ENCODE measurements at regions not wholly inside any gene's neighbourhood (a gene's known extent, or its start where the extent isn't known, plus 50 kb on each side); places are given as distances from the start of the nearest gene placed in this dataset.

- TF ChIP-seq, protein P1, sequence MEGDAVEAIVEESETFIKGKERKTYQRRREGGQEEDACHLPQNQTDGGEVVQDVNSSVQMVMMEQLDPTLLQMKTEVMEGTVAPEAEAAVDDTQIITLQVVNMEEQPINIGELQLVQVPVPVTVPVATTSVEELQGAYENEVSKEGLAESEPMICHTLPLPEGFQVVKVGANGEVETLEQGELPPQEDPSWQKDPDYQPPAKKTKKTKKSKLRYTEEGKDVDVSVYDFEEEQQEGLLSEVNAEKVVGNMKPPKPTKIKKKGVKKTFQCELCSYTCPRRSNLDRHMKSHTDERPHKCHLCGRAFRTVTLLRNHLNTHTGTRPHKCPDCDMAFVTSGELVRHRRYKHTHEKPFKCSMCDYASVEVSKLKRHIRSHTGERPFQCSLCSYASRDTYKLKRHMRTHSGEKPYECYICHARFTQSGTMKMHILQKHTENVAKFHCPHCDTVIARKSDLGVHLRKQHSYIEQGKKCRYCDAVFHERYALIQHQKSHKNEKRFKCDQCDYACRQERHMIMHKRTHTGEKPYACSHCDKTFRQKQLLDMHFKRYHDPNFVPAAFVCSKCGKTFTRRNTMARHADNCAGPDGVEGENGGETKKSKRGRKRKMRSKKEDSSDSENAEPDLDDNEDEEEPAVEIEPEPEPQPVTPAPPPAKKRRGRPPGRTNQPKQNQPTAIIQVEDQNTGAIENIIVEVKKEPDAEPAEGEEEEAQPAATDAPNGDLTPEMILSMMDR (IDR thresholded peaks at IDR 0.05; ENCODE audit: insufficient read depth, low read length, severe bottlenecking): no peak
- Histone ChIP-seq H3K4me3 (ENCODE audit: low read depth, low read length) (no peak overlapping the region), H3K27me3 (ENCODE audit: control insufficient read depth, insufficient read depth, low read length) (no peaks in the 10 kb centered on the region), H3K36me3 (ENCODE audit: control insufficient read depth, insufficient read depth, low read length) (no peaks in the 10 kb centered on the region)
- DNase-seq (ENCODE audit: low read depth): no peak
- no peak for FAIRE-seq
Measured at GRCh38 chr10:130708465-130709070, 572.4 kb downstream of the GLRX3 start.

DNA sequence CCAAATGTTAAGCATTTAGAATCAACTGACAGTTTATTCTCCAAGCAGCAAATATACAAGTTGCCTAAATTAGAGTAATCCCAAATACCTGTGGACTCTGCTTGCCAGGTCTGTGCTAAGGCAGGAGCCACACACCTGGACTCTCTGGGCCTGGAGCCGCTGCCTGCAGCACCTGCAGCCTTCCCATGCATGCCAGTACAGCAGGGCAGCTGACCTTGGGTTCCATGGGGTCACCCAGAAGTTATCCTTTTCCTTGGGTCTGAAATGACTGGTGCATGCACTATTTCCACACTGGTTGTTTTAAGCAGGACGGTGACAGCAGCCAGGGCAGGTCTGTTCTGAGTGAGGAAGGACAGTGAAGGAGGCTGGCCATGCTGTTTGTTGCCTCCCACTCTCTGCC, 573.2 kb downstream of the GLRX3 start:
- DNase-seq (ENCODE audit: low read depth): no peak
- H3K27me3 ChIP-seq (ENCODE audit: control insufficient read depth, insufficient read depth, low read length): no peaks in the 10 kb centered on the region
- no peak overlapping the region for H3K4me3 ChIP-seq (ENCODE audit: low read depth, low read length)
- TF ChIP-seq, protein P1 (IDR thresholded peaks at IDR 0.05; ENCODE audit: insufficient read depth, low read length, severe bottlenecking): no peak
- H3K36me3 ChIP-seq (ENCODE audit: control insufficient read depth, insufficient read depth, low read length): no peaks in the 10 kb centered on the region
- no peak for FAIRE-seq

DNA sequence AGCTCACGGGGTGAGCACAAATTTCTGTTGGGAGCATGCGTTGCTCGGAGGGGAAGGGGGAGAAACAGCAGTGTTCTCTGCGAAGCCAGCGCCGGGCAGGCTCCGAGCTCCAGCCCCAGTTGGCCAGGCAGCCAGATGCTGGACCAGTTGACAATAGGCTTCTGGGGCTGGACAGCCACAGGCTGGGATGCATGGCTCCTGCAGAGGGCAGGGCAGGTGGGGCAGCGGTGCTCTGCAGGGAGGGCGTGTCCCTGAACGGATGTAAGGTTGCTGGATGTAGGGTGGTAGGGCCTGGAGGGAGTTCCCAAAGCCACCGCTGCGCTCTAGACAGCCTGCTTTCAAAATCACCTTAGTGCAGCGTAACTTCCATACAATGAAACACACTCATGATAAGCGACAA, 574.9 kb downstream of the GLRX3 start:
- no peak for DNase-seq (ENCODE audit: low read depth)
- H3K36me3 ChIP-seq (ENCODE audit: control insufficient read depth, insufficient read depth, low read length): no peaks in the 10 kb centered on the region
- no peaks in the 10 kb centered on the region for H3K27me3 ChIP-seq (ENCODE audit: control insufficient read depth, insufficient read depth, low read length)
- TF ChIP-seq, protein P1 (IDR thresholded peaks at IDR 0.05; ENCODE audit: insufficient read depth, low read length, severe bottlenecking): no peak
- no peak for FAIRE-seq
- H3K4me3 ChIP-seq (ENCODE audit: low read depth, low read length): no peak overlapping the region

DNA sequence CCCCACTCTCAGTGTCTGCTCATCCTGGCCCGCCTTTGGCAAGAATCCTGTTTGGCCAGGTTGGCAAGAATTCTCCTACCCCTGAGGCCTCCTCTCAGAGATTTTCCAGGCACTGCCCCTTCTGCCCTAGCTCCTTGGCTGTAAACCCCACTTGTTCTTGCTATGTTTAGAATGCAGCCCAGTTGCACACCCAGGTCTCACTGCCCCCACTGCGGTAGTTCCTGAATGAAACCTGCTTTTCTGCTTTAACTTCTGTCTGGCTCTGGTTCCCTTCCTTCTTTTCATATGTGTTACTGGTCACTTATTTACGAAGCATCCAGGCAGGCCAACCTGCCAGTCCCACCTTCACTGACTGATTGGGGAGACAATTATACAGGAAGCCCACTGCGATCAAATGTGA, 576.9 kb downstream of the GLRX3 start:
- H3K36me3 ChIP-seq (ENCODE audit: control insufficient read depth, insufficient read depth, low read length): no peaks in the 10 kb centered on the region
- no peak for FAIRE-seq

GRCh38 chr10:130713731-130714130, 577.5 kb downstream of the GLRX3 start:
- Histone ChIP-seq H3K4me3 (ENCODE audit: low read depth, low read length) (no peak overlapping the region), H3K36me3 (ENCODE audit: control insufficient read depth, insufficient read depth, low read length) (no peaks in the 10 kb centered on the region), H3K27me3 (ENCODE audit: control insufficient read depth, insufficient read depth, low read length) (no peaks in the 10 kb centered on the region)
- no peak for DNase-seq (ENCODE audit: low read depth)
- TF ChIP-seq, protein P1 (IDR thresholded peaks at IDR 0.05; ENCODE audit: insufficient read depth, low read length, severe bottlenecking): no peak
- FAIRE-seq: no peak

More for the DNA sequence above, 576.9 kb downstream of the GLRX3 start:
- no peak overlapping the region for H3K4me3 ChIP-seq (ENCODE audit: low read depth, low read length)
- no peaks in the 10 kb centered on the region for H3K27me3 ChIP-seq (ENCODE audit: control insufficient read depth, insufficient read depth, low read length)
- TF ChIP-seq, protein P1 (IDR thresholded peaks at IDR 0.05; ENCODE audit: insufficient read depth, low read length, severe bottlenecking): no peak
- no peak for DNase-seq (ENCODE audit: low read depth)

All from bronchial epithelial cell (primary cell).